Osteoblast (primary cell): ENCODE measurements at regions not wholly inside any gene's neighbourhood (a gene's known extent, or its start where the extent isn't known, plus 50 kb on each side); places are given as distances from the start of the nearest gene placed in this dataset.

ENCODE experiments used
- DNase-seq: peaks from one replicate; pipeline ENCODE4 v3.0.0; 2011; ENCODE audit warnings: low spot score, mixed read lengths; ENCODE audit not compliant: insufficient read length; ENCODE audit errors: missing footprints
- H2AFZ ChIP-seq: 2 replicates; pipeline ENCODE4 v1.6.0; 2011; ENCODE audit warnings: mild to moderate bottlenecking, low read length
- H3K27ac ChIP-seq: 2 replicates; pipeline ENCODE4 v1.5.1; 2011; ENCODE audit warnings: mild to moderate bottlenecking, low read depth, low read length, moderate library complexity
- H3K27me3 ChIP-seq: 2 replicates; pipeline ENCODE4 v1.6.0; 2012; ENCODE audit warnings: mild to moderate bottlenecking, control low read depth, inconsistent platforms, low read length, moderate library complexity; ENCODE audit not compliant: insufficient read depth
- H3K36me3 ChIP-seq: 2 replicates; pipeline ENCODE4 v1.5.1; 2011; ENCODE audit warnings: mild to moderate bottlenecking, low read length, control low read depth, moderate library complexity; ENCODE audit not compliant: insufficient read depth
- H3K4me1 ChIP-seq: 2 replicates; pipeline ENCODE4 v1.5.1; 2011; ENCODE audit warnings: mild to moderate bottlenecking, low read length, control low read depth, moderate library complexity; ENCODE audit not compliant: insufficient read depth
- H3K4me2 ChIP-seq: 2 replicates; pipeline ENCODE4 v1.6.0; 2011; ENCODE audit warnings: mild to moderate bottlenecking, low read length; ENCODE audit not compliant: insufficient read depth
- H3K4me3 ChIP-seq: fragments of 200-600 bp; sonication (generic); 3 replicates; pipeline ENCODE4 v1.5.1; 2012; ENCODE audit warnings: mild to moderate bottlenecking, low read length, inconsistent platforms; ENCODE audit not compliant: insufficient read depth
- H3K79me2 ChIP-seq: 2 replicates; pipeline ENCODE4 v1.6.0; 2012; ENCODE audit warnings: mild to moderate bottlenecking, low read length, control low read depth, inconsistent platforms; ENCODE audit not compliant: insufficient read depth
- H3K9me3 ChIP-seq: 2 replicates; pipeline ENCODE4 v1.5.1; 2011; ENCODE audit warnings: low read depth, low read length, control low read depth
- H4K20me1 ChIP-seq: 2 replicates; pipeline ENCODE4 v1.6.0; 2012; ENCODE audit warnings: mild to moderate bottlenecking, low read length, control low read depth; ENCODE audit not compliant: insufficient read depth
- CTCF ChIP-seq: IDR thresholded peaks from 2 replicates; pipeline ENCODE4 v1.5.1; 2011; ENCODE audit warnings: mild to moderate bottlenecking, low read depth, low read length, moderate library complexity; ENCODE audit errors: extremely low read depth

- no peaks in the 10 kb centered on the region for H4K20me1 ChIP-seq
- H3K4me1 ChIP-seq: no peaks in the 10 kb centered on the region
- H3K4me3 ChIP-seq: no peak overlapping the region
- no peaks in the 10 kb centered on the region for H3K9me3 ChIP-seq
- H3K36me3 ChIP-seq: no peaks in the 10 kb centered on the region
- H2AFZ ChIP-seq: no peak overlapping the region
- DNase-seq: no peak
- H3K27me3 ChIP-seq: no peaks in the 10 kb centered on the region
- no peak overlapping the region for H3K4me2 ChIP-seq
- TF ChIP-seq CTCF: no peak
- H3K79me2 ChIP-seq: no peaks in the 10 kb centered on the region
- H3K27ac ChIP-seq: no peak overlapping the region
Measured at GRCh38 chr5:107319901-107320300, 350.8 kb downstream of the EFNA5 start.

GRCh38 chr5:107314330-107314729, 356.4 kb downstream of the EFNA5 start:
- no peaks in the 10 kb centered on the region for H3K79me2 ChIP-seq
- DNase-seq: no peak
- H3K4me3 ChIP-seq: no peak overlapping the region
- no peaks in the 10 kb centered on the region for H3K4me1 ChIP-seq
- no peak overlapping the region for H2AFZ ChIP-seq
- H3K27me3 ChIP-seq: no peaks in the 10 kb centered on the region
- H3K4me2 ChIP-seq: no peak overlapping the region
- no peak overlapping the region for H3K27ac ChIP-seq
- no peaks in the 10 kb centered on the region for H3K9me3 ChIP-seq
- no peak for TF ChIP-seq CTCF
- H3K36me3 ChIP-seq: no peaks in the 10 kb centered on the region
- no peaks in the 10 kb centered on the region for H4K20me1 ChIP-seq

- no peaks in the 10 kb centered on the region for H3K9me3 ChIP-seq
- H3K27me3 ChIP-seq: no peaks in the 10 kb centered on the region
- no peak overlapping the region for H2AFZ ChIP-seq
- no peaks in the 10 kb centered on the region for H3K4me1 ChIP-seq
- H3K27ac ChIP-seq: no peak overlapping the region
- DNase-seq: no peak
- H3K4me3 ChIP-seq: no peak overlapping the region
- TF ChIP-seq CTCF: no peak
- H4K20me1 ChIP-seq: no peaks in the 10 kb centered on the region
- no peaks in the 10 kb centered on the region for H3K79me2 ChIP-seq
- H3K4me2 ChIP-seq: no peak overlapping the region
- no peaks in the 10 kb centered on the region for H3K36me3 ChIP-seq
Measured at GRCh38 chr5:107313921-107314320, 356.8 kb downstream of the EFNA5 start.

GRCh38 chr5:107313098-107313497, 357.6 kb downstream of the EFNA5 start:
- Histone ChIP-seq H3K4me2 (no peak overlapping the region), H2AFZ (no peak overlapping the region), H3K36me3 (no peaks in the 10 kb centered on the region), H3K27ac (no peak overlapping the region), H3K9me3 (no peaks in the 10 kb centered on the region), H3K4me3 (no peak overlapping the region), H4K20me1 (no peaks in the 10 kb centered on the region), H3K4me1 (no peaks in the 10 kb centered on the region), H3K27me3 (no peaks in the 10 kb centered on the region), H3K79me2 (no peaks in the 10 kb centered on the region)
- no peak for TF ChIP-seq CTCF
- no peak for DNase-seq
